Activated naive CD8-positive, alpha-beta T cell treated with anti-CD3 and anti-CD28 coated beads for 36 hours (primary cell): ENCODE measurements at regions not wholly inside any gene's neighbourhood (a gene's known extent, or its start where the extent isn't known, plus 50 kb on each side); places are given as distances from the start of the nearest gene placed in this dataset.
A peak's percentile ranks its signal among the peaks of the same experiment; 100 is the strongest.

Experiments
- DNase-seq: peaks from one replicate; pipeline ENCODE4 v3.0.0; 2021
- H3K27ac Mint-ChIP-seq: one replicate; pipeline ENCODE4 v1.8.0; 2022; ENCODE audit warnings: mild to moderate bottlenecking, moderate library complexity, mixed read lengths
- H3K27me3 Mint-ChIP-seq: one replicate; pipeline ENCODE4 v1.8.0; 2022; ENCODE audit warnings: mild to moderate bottlenecking, mixed read lengths
- H3K36me3 Mint-ChIP-seq: one replicate; pipeline ENCODE4 v1.8.0; 2021; ENCODE audit warnings: mild to moderate bottlenecking, mixed read lengths
- H3K4me1 Mint-ChIP-seq: one replicate; pipeline ENCODE4 v1.8.0; 2021; ENCODE audit warnings: mixed read lengths
- H3K4me3 Mint-ChIP-seq: one replicate; pipeline ENCODE4 v1.8.0; 2022; ENCODE audit warnings: mild to moderate bottlenecking, moderate library complexity, mixed read lengths
- H3K9me3 Mint-ChIP-seq: one replicate; pipeline ENCODE4 v1.8.0; 2022; ENCODE audit warnings: mixed read lengths

DNA sequence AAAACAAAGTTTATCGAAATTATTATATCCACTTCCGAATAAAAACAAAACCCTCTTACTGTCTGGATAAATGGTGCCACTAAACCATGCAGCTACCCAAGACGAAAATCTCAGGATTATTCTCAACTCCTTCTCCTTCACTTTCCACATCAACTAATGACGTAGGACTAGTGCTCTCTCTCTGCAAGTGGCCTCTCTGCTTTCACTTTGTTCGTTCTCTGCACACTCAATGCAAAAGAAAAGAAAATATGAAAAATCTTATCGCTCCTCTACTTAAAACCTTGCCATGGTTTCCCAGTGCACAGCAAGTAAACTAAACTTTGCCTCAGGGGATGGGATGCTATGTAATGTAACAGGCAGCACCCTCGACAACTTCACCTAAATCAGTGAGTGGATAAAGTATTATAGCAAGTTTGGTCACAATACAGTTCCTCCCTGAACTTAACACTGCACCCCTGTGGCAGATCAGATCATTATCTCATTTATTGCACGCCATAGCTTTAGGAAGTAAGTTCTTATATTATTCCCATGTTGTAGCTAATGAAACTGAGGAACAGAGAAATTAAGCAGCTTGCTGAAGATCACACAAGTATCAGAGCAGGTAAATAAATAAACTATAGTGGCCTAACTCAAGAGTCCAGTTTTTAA is 262.7 kb upstream of the GADL1 start:
- no peak for DNase-seq
- H3K27ac Mint-ChIP-seq: no peak overlapping the region
- peaks cover 5% of the 10 kb centered on the region for H3K4me1 Mint-ChIP-seq
- H3K9me3 Mint-ChIP-seq: no peaks in the 10 kb centered on the region
- no peaks in the 10 kb centered on the region for H3K27me3 Mint-ChIP-seq
- no peaks in the 10 kb centered on the region for H3K36me3 Mint-ChIP-seq
- H3K4me3 Mint-ChIP-seq: peak overlapping the region; percentile 6

DNA sequence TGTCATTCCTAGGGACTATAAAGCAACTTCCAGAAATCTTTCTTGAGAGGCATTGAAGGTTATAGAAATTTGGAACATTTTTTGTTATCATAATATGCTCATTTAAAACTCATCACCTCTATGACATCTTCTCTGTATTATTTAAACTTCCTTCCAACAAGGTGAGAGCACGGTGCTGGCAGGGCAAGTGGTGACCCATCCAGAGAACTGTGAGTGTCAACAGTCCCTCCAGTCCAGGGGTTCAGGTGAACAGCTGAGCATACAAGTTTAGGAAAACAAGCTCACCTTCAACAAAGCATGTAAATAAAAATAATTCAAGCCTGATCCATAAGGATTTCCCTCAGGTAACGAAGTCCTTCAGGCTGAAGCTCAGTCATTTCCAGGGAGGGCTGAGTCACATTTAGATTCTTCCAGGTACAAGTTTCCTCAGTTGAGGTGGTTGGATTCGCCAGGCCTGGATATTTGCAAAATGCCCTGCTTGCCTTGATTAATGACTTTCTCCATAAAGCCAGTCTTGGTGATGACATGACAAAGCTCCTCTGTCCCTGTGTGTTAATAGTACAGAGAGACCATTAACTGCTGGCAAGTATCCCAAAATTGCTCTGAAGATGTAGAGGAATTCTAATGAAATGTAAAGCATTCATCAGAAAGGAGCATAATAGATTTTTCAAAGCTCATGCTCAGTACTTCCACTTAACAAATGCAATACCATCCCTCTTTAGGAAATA is 263.6 kb upstream of the GADL1 start:
- Mint-ChIP-seq H3K9me3 (no peaks in the 10 kb centered on the region), H3K4me1 (peaks cover 5% of the 10 kb centered on the region), H3K36me3 (no peaks in the 10 kb centered on the region), H3K27me3 (no peaks in the 10 kb centered on the region), H3K4me3 (no peak overlapping the region), H3K27ac (no peak overlapping the region)
- no peak for DNase-seq

DNA sequence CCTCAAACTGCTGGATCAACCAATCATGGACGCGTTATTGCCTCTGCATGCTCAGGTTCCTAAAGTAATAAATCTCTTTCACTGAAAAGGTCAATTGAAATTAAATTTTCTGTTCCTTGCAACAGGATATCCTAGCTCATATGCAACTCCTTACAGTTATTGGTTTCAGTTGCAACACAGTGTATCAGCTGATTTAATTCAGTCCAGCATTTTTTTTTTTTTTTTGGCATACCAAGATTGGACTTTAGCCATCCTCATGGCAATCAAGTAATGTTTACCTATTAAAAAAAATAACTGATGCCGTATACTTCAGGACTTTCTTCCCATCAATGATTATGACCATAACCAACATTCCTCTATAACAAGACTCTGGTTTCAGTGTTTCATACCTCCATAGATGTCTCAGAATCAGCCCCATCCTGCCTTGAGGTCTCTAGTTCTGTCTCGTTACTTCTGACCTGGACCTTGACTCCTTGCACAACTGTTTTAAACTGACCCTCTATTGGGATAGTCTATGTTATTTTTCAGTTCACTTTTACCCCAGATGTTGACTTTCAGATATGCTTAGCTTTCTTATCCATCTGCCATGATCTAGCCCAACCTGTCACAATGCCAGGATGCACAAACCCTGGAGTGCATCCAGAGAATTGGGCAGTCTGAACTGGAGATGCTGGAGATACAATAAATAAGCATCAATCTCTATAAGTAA is 265.0 kb upstream of the GADL1 start:
- no peak for DNase-seq
- no peaks in the 10 kb centered on the region for H3K27me3 Mint-ChIP-seq
- peaks cover 5% of the 10 kb centered on the region for H3K4me1 Mint-ChIP-seq
- no peaks in the 10 kb centered on the region for H3K36me3 Mint-ChIP-seq
- no peak overlapping the region for H3K27ac Mint-ChIP-seq
- H3K4me3 Mint-ChIP-seq: no peak overlapping the region
- no peaks in the 10 kb centered on the region for H3K9me3 Mint-ChIP-seq

DNA sequence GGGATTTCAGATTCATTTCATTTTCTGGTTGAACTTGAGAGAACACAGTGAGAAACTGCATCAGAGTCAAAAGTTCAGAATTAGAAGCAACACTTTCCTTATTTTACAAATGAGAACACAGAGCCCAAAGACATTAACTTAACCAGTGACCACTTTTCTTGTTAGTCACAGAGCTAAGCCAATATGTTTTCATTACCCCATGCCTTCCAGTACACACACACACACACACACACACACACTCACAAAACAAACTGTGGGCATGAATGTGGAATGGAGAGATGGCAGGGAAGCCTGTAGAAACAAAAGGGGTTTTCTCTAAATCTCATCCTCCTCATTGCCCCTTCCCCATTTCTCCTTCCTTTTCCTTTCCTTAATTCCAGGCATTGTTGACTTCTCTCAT is 267.4 kb upstream of the GADL1 start:
- Mint-ChIP-seq H3K36me3 (no peaks in the 10 kb centered on the region), H3K27me3 (no peaks in the 10 kb centered on the region), H3K27ac (no peak overlapping the region), H3K9me3 (no peaks in the 10 kb centered on the region), H3K4me1 (peaks cover 8% of the 10 kb centered on the region), H3K4me3 (no peak overlapping the region)
- no peak for DNase-seq

DNA sequence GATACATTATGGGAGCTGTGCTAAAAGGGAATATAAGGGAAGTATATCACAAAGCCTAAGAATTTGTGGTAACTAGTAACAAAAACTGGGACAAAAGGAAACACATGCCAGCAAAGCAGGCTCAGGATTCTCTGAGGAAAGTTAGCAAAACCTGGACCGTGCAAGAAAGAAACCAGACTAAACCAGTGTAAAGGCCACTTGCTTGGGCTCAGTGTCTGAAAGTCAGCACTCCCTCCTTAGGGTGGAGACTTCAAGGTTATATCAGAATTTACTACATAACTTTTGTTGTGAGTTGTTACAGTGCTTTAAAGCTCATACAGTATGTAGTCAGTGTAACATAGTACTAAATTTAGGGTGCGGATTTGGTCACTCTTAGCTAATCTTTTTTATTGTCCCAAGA is 269.9 kb upstream of the GADL1 start:
- DNase-seq: no peak
- H3K9me3 Mint-ChIP-seq: no peaks in the 10 kb centered on the region
- H3K4me1 Mint-ChIP-seq: peaks cover 6% of the 10 kb centered on the region
- no peak overlapping the region for H3K27ac Mint-ChIP-seq
- no peaks in the 10 kb centered on the region for H3K36me3 Mint-ChIP-seq
- H3K4me3 Mint-ChIP-seq: no peak overlapping the region
- no peaks in the 10 kb centered on the region for H3K27me3 Mint-ChIP-seq

DNA sequence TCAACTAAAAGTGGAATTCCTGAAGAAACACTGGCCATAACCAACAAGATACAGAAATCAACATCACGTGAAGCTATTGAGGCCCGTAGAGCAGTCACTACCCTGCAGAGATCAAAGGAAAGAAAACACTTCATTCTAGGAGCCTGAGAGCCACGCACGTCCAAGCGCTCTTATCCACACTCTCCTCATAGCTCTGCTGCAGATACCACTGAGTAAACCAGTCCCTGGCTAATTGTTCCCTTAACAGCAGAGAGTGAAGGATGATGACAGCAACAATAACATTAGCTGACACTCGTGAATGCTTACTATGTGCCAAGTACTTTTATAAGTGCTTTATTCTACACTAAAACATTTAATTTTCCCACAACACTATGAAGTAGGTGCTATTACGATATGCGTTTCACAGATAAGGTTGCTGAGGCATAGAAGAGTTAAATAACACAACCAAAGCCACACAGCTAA is 271.0 kb upstream of the GADL1 start:
- DNase-seq: no peak
- Mint-ChIP-seq H3K27ac (no peak overlapping the region), H3K27me3 (no peaks in the 10 kb centered on the region), H3K4me1 (peaks cover 6% of the 10 kb centered on the region), H3K9me3 (no peaks in the 10 kb centered on the region), H3K4me3 (no peak overlapping the region), H3K36me3 (no peaks in the 10 kb centered on the region)

DNA sequence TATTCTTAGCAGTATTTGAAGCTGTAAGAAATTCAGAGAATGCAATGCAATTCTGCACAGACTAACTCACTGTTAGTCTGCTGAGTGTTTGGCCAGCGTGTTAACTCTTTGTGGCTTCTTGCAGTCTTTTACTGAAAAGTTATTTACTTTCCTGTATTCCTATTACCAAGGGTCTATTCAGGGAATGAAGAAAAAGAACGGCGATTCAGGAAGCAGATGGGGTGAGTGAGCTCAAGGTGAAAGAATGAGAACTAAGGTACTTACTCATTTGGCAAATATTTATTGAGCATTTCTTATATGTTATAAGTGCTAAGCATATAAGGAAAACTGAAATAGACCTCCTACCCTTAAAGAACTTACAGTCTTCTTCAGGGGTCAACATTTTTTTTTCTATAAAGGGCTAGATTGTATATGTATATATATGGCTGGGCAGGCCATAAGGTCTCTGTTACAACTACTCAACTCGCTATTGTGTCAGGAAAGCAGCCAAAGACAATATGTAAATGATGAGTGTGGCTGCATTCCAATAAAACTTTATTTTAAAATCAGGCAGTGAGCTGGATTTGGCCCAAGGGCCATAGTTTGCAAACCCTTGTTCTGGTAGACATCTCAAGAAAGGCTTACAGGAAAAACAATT is 271.9 kb upstream of the GADL1 start:
- H3K9me3 Mint-ChIP-seq: no peaks in the 10 kb centered on the region

DNA sequence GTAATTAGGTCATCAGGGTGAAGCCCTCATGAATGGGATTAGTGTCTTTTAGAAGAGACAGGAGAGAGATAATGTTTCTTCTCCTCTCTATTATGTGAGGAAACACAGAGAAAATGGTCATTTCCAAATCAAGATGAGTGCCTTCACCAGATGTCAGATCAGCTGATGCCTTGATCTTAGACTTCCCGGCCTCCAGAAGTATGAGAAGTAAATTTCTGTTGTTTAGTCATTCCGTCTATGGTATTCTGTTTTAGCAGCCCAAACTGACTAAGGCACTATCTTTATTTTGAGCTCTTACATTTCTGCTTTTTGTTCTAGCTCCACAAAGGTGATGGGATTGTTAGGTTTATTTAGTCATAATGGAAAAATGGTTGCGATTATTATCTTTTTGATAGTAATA is 273.2 kb upstream of the GADL1 start:
- Mint-ChIP-seq H3K36me3 (no peaks in the 10 kb centered on the region), H3K4me1 (peaks cover 6% of the 10 kb centered on the region), H3K27ac (no peak overlapping the region), H3K4me3 (no peak overlapping the region), H3K9me3 (no peaks in the 10 kb centered on the region), H3K27me3 (no peaks in the 10 kb centered on the region)
- DNase-seq: no peak

More for the DNA sequence above, 271.9 kb upstream of the GADL1 start:
- no peaks in the 10 kb centered on the region for H3K27me3 Mint-ChIP-seq
- peaks cover 6% of the 10 kb centered on the region for H3K4me1 Mint-ChIP-seq
- DNase-seq: no peak
- H3K27ac Mint-ChIP-seq: no peak overlapping the region
- H3K4me3 Mint-ChIP-seq: no peak overlapping the region
- no peaks in the 10 kb centered on the region for H3K36me3 Mint-ChIP-seq

DNA sequence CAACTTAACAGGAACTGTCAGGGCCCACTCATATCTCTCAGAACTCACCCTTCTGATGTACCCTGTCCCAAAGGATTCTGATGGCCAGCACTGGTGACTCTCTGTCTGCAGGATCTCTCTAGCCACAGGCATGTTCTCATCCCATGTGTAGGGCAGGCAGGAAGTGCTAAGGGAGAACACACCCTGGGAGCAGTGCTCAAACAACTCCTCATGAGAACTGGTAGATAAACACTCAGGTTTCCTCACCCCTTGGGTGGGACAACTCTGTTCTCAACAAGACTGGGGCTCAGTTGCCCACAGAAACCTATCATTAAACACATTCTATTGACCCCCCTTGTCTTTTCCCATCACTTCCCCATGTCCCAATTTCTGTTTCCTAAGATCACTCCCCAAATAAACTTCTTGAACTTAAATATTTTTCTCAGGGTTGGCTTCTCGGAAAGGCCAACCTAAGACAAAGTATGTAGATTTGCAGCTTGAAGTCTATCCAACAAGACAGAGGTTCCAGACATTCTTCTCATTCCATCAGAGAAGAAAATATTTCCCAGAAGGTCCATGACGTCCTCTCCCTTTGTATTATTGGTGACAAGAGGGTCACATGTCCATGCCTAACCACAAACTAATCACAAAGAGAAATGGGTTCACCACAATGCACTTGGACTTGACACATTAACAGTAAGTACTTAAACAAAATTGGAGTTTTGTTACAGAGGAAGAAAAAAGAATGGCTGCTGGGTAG is 276.6 kb upstream of the GADL1 start:
- no peak overlapping the region for H3K4me3 Mint-ChIP-seq
- no peaks in the 10 kb centered on the region for H3K27me3 Mint-ChIP-seq
- no peaks in the 10 kb centered on the region for H3K9me3 Mint-ChIP-seq
- peaks cover 10% of the 10 kb centered on the region for H3K4me1 Mint-ChIP-seq
- no peak overlapping the region for H3K27ac Mint-ChIP-seq
- no peak for DNase-seq
- no peaks in the 10 kb centered on the region for H3K36me3 Mint-ChIP-seq

DNA sequence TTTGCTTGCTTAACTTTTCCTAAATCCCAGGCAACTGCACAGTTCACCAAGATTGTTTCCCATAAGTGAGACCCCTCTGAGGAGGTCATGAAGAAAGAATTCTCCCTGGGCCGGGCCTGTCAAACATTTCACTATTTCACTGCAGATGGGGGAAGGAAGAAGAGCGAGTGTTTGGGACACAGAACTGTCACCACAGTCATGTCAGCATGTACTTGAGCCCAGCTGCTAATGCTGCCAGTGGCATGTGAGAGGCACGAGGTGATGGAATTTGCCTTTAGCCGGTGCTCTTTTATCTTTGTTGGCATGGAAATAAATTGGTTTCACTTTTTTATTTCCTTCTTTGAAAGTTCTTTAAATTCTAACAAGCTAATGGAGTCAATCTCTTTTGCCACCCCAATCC is 277.9 kb upstream of the GADL1 start:
- Mint-ChIP-seq H3K27me3 (no peaks in the 10 kb centered on the region), H3K4me3 (no peak overlapping the region), H3K4me1 (peaks cover 3% of the 10 kb centered on the region), H3K27ac (no peak overlapping the region), H3K36me3 (no peaks in the 10 kb centered on the region), H3K9me3 (no peaks in the 10 kb centered on the region)
- no peak for DNase-seq

DNA sequence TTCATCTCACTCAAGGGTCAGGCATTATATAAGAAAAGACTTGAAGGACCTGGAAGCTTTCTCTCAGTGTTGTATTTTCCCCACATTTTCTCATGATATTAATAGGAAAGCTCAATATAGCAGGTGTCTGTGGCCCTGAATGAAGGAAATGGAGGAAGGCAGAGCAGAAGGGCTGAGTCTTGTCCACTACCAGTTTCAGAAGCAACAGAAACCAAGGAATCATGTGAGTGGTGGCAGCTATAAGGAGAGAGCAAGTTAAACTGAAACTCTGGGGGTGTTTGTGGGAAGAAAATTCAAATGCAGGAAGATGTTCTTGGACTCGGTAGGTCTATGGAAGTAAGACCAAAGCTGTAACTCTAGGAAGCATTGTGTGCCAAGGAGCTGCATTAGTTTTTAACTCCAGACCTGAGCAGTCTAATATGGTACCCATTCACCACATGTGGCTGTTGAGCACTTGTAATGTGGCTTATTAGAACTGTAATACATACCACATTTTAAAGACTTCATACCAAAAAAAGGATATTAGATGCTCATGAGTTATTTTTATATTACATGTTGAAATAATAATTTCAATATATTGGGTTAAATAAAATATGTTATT is 278.8 kb upstream of the GADL1 start:
- Mint-ChIP-seq H3K4me3 (no peak overlapping the region), H3K27me3 (no peaks in the 10 kb centered on the region), H3K36me3 (no peaks in the 10 kb centered on the region), H3K4me1 (peaks cover 3% of the 10 kb centered on the region), H3K27ac (no peak overlapping the region), H3K9me3 (no peaks in the 10 kb centered on the region)
- no peak for DNase-seq

DNA sequence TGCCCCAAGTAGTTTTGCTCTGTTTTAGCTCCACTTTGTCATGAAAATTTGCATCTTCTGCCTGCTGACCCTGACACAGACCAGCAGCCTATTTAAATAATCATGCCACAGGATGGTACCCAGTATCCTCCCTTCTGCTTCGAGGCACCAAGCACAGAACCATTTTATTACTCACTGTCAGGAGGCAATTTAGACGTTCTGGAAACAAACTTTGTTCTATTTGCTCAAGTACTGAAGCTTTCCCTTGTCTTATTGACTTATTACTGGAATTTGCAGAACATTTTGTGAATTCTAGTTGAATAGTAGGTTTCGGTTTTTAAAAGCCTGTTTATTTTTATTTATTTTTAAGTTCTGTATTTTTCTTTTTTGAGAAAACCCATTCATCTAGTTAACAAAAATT is 279.6 kb upstream of the GADL1 start:
- H3K9me3 Mint-ChIP-seq: no peaks in the 10 kb centered on the region
- H3K27me3 Mint-ChIP-seq: no peaks in the 10 kb centered on the region
- DNase-seq: no peak
- no peak overlapping the region for H3K27ac Mint-ChIP-seq
- no peaks in the 10 kb centered on the region for H3K36me3 Mint-ChIP-seq
- peaks cover 3% of the 10 kb centered on the region for H3K4me1 Mint-ChIP-seq
- H3K4me3 Mint-ChIP-seq: no peak overlapping the region

DNA sequence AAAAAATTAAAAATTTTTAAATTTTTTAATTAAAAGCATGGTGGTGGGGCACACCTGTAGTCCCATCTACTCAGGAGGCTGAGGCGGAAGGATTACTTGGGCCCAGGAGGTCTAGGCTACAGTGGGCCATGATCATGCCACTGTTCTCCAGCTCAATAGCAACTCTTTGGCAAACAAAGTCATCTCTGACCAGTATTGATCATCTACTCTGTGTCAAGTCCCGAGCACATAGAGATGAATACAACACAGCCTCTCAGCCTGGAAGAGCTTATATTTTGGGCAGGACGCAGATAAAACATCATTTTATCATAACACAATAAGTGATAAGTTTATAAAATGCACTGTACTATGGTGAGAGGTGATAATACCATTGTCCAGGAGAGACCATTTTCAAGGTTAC is 281.6 kb upstream of the GADL1 start:
- Mint-ChIP-seq H3K27ac (no peak overlapping the region), H3K36me3 (no peaks in the 10 kb centered on the region), H3K4me1 (peaks cover 3% of the 10 kb centered on the region)

DNA sequence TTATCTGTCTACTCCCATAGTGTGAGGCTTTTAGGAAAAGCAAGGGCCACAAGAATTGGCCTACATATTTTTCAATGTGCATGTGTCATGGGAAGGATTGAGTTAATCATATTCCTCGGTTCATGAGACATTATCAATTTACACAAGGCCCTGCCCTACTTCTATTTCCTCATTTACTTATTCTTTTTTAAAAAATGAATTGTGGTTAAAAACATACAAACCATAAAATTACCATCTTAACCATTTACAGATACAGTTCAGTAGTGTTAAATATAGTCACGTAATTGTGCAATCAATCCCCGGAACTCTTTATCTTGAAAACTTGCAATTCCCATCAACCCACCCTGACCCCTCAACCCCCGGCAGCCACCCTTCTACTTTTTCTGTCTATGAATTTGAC is 284.0 kb upstream of the GADL1 start:
- no peaks in the 10 kb centered on the region for H3K36me3 Mint-ChIP-seq
- H3K27ac Mint-ChIP-seq: no peak overlapping the region

More for the DNA sequence above, 281.6 kb upstream of the GADL1 start:
- Mint-ChIP-seq H3K4me3 (no peak overlapping the region), H3K9me3 (no peaks in the 10 kb centered on the region), H3K27me3 (no peaks in the 10 kb centered on the region)
- DNase-seq: no peak

More for the DNA sequence above, 284.0 kb upstream of the GADL1 start:
- Mint-ChIP-seq H3K4me3 (no peak overlapping the region), H3K27me3 (no peaks in the 10 kb centered on the region), H3K9me3 (no peaks in the 10 kb centered on the region), H3K4me1 (no peaks in the 10 kb centered on the region)
- no peak for DNase-seq
